ENCODE measurements at regions not wholly inside any gene's neighbourhood (a gene's known extent, or its start where the extent isn't known, plus 50 kb on each side); places are given as distances from the start of the nearest gene placed in this dataset.
"Not testable (repeated sequence)": the region's sequence is repeated elsewhere in the genome, so short reads cannot be mapped to it uniquely, and the experiment has no call there.

DNA sequence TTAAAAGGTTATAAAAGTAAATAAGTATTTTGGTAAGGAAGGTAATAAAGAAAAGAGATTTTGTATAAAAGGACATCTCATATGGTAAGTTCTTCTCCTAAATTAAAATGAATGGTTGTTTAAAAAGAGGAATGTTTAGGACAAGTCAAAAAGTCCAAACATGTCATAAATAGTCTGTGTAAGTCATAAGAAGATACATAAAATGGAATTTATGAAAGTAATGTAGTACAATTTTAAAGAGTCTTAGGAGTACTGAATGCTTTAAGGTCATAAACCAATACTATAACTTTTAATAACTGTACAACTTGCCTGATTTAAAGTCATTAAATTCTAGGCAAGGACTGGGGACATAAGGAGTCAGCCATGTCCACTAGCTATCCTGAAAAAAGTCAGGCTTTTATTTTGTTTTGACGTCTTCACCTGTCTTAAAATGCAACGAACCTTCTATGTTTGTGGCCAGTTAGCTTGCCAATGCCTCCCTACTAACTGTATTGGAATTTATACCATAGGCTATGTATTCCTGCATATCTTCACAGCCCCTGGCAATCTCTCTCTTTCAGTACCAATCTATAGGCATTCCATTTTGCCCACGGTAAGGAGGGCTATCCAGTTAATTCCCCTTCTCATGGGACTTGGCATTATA is 312.3 kb upstream of the LRRTM4 start:
- DNase-seq (ENCODE audit: low read depth): no peak

DNA sequence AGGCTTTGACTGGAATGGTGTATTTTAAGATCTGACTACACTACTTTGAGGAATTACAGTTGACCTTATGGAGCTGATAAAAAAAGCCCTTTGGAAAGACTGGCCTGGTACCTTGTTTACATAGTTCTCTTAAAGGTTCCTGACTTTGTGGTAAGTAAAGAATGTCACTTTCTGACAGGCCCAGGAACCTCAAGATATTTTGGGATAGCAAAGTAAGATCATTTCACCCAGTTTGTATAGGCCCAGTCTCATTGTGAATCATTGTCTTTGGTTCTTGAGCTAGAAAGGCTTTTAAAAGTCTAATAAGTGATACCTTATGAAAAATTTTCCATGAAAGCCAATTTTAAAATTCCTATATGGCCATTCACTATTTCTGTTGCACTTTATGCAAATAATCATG is 316.3 kb upstream of the LRRTM4 start:
- no peak for DNase-seq (ENCODE audit: low read depth)

DNA sequence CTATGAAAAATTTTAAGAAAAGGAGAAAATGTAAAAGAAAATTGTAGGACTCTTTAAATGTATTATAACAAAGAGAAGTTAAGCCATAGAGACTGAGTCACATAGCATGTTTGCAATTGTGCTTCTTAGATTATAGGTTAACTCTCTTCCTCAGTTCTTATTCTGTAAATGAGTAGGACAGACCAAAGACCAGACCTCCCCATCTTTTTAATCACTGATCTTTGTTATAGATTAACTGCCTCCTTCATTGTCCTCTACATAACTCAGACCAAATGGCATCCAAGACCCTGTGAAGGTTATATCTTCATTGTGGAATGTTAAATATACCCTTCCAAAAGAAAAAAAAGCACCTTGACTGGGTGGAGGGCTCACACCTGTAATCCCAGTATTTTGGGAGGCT is 316.9 kb upstream of the LRRTM4 start:
- DNase-seq (ENCODE audit: low read depth): no peak

DNA sequence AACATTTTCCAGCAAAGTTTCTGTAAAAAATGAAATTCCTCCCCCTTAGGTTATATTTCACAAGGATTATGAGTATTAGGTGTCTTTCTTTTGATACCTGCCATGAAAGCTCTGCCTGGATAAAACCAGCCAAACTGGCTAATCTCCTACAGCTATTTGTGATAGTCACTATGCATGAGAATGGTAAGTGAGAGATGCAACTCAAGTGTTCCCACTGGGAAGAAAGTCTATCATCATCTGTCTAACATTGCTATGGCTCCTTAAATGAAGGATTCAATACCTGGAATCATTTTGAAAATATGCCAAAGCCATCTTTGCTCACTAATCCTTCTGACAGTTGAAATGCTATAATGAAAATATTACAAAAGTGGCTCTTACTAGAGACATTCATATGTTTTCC is 339.9 kb upstream of the LRRTM4 start:
- no peak for DNase-seq (ENCODE audit: low read depth)

DNA sequence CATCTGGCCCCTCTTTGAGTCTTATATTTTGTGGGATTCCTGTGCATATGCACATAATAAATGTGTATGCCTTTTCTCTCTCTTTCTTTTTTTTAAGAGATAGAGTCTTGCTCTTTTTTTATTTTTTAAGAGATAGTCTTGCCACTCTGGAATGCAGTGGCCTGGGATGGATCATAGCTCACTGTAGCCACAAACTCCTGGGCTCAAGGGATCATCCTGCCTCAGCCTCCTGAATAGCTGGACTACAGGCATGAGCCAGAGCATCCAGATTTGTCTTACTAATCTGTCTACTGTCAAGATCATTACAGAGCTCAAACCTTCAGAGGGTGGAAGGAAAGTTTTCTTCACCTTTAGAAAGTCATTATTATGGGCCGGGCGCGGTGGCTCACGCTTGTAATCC is 342.2 kb upstream of the LRRTM4 start:
- no peak for DNase-seq (ENCODE audit: low read depth)

DNA sequence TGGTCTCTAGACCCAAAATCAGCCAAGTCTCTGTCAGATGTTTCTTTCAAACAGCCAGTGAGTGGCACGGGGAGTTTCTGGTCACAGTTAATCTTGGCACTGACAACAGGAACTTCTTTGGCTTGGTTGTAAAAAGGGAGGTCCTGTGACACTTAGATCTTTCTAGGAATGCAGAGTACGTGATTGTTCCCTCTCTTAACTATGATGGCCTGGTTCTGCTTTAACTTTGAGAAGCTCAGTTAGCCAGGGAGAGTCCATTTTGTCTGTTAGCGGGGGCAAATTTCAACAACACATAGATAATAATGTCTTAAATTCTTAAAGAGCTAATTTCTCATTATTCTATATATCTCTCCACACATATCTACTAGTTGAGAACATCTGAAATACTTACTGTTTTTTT is 344.5 kb upstream of the LRRTM4 start:
- no peak for DNase-seq (ENCODE audit: low read depth)

DNA sequence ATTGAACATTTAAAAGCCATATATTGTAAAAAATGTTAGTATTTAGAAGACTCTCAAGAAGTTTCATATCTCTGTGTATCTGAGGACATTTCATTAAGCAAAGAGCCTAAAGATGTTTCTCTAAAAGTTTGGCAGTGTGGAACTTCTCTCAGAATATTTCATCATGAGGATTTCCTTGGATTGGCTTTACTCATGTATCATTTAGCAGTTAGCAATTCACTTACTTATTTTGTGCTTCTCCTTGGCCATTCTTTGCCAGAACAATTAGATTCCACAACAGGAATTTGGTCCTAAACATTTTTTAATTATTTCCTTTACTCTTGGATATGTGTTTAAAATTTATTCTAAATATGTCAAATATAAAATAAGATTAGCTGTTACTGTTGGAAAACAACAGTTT is 345.0 kb upstream of the LRRTM4 start:
- DNase-seq (ENCODE audit: low read depth): no peak

DNA sequence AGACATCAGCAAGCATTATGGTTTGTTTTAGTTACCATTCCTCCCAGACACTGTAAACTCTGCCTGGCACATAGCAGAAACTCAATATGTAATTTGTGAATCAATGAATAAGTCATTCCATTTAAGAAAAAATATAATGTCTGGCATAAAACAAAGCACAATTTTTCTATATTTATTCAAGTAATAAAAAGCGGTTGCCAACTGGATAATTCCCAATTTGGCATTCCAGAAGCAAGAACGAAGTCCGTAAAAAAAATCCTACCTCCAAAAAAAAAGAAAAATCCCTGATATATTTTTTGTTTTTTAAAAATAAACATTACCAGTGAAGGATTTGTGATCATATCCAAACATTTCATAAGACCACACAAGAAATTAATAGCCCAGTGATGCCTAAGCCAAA is 351.3 kb upstream of the LRRTM4 start:
- DNase-seq (ENCODE audit: low read depth): no peak

DNA sequence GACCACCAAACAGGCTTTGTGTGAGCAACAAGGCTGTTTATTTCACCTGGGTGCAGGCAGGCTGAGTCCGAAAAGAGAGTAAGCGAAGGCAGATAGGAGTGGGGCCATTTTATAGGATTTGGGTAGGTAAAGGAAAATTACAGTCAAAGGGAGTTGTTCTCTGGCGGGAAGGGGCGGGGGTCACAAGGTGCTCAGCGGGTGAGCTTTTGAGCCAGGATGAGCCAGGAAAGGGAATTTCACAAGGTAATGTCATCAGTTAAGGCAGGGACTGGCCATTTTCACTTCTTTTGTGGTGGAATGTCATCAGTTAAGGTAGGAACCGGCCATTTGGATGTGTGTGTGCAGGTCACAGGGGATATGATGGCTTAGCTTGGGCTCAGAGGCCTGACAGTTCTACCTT is 378.0 kb upstream of the LRRTM4 start:
- DNase-seq (ENCODE audit: low read depth): not testable (repeated sequence)

DNA sequence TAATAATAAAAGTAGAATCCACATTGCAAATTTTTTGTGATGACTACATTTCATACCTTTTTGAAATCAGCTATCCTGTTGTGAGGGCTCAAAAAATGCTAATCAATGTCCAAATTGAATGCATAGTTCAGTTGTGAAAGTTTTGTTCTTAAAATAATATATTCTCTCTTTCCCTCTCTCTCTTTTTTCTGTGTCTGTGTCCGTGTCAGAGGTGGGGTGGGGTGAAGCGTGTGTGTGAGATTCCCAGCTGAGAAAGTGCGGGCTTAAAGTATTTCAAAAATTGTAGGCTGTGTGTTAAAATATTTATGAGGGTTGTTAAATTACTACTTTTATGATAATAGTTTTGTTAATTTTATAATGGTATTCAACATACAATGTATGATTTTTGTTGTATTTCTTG is 388.0 kb upstream of the LRRTM4 start:
- no peak for DNase-seq (ENCODE audit: low read depth)

DNA sequence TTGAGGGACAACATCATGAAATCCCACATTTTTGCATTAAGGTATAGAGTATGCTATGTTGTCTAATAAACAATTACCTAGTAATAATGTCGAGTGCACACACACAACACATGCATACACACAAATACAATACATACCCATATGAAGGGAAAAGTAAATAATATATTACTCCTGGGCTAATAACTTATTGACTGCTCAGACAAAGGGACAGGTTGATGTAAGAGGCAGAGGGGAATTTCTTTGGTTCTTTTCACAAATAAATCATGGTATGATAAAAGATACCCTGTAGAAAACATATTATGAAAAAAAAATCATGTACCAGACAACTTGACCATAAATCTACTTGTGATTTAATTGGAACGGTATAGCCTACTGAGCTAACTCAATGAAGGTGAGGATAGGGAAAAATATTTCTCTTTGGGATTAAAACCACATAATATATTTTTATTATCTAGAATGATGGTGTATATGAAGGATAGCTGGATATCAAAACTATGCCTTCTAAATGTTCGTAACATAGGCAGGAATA is 398.7 kb upstream of the LRRTM4 start:
- no peak for DNase-seq (ENCODE audit: low read depth)

DNA sequence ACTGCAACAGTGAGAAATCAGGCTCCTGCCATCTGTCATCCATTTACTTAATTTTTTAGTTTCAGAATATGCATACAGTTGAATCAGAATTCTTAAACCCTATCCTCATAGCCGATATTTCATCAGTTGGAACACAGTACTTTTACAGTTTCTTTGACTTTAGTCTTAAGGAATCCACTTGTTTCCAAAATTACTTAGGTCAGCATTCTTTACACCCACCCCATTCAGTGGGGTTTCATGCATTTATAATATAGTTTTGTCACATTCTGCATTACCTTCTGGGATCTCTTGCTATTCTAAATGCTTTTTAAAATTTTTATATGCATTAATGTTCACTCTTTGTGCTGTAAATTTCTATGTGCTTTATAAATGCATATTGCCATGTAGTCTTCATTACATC is 400.4 kb upstream of the LRRTM4 start:
- DNase-seq (ENCODE audit: low read depth): no peak

DNA sequence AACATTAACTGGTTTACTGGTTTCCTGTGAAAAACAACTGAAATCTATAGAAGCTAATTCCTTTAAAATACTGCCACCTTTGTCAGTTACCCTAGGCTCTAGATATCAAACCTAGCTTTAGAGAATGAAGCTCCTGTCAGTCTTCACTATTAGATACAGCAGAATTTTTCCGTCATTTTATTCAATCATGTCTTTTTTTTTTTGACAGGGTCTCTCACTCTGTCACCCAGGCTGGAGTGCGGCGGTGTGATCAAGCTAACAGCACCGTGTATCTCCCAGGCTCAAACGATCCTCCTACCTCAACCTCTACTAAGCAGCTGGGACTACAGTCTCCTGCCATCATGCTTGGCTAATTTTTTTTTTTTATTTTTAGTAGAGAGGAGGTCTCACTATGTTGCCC is 415.2 kb upstream of the LRRTM4 start:
- no peak for DNase-seq (ENCODE audit: low read depth)

DNA sequence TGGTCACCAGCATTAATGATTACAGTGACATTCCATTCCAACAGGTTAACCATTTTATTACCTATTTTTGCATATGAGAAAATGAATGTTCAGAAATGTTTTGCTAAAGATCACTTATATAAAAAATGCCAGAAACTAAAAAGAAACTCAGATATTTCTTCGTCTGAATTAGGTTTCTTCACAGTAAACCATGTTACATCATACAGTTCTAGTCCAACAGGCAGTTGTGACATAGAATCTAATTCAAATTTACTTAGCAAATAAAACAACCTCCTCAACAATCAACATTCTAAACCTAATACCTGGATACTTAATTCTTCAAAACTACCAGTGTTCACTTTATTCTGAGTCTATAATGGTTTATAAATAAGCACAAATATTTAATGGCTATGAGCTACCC is 416.3 kb upstream of the LRRTM4 start:
- no peak for DNase-seq (ENCODE audit: low read depth)

DNA sequence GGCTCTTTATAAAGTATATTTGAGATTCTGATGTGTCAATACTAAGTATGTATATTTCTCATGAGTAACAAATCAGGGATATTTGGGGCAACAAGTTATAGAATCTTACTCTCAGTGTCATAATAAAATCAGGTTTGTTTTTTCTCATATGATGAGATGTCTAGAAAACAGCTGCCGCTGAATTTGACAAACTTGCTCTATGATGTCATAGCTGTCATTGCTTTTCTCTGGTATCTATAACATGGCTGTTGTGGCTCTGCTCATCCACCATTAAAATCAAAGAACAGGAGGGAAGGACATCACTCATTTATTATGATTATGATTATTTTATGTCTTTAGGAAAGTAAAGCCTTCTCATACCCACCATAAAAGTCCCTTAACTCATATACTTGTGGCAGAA is 417.2 kb upstream of the LRRTM4 start:
- no peak for DNase-seq (ENCODE audit: low read depth)

DNA sequence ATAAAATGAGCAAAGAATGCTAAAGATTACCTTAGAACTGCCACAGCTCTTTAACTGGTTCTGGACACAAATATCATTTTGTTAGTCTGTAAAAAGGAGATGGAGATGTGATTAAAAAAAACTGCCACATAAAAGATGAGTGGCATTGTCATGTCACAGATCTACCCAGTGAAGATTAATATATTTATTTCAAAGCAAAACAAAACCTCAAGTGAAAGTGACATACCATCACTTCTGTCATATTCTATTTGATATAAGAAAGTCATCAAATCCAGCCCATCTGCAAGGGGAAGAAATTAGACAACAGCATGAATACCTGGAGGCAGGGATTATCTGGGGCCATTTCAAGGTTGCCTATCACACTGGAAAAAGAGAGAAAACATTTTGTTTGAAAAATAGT is 417.6 kb upstream of the LRRTM4 start:
- DNase-seq (ENCODE audit: low read depth): no peak

DNA sequence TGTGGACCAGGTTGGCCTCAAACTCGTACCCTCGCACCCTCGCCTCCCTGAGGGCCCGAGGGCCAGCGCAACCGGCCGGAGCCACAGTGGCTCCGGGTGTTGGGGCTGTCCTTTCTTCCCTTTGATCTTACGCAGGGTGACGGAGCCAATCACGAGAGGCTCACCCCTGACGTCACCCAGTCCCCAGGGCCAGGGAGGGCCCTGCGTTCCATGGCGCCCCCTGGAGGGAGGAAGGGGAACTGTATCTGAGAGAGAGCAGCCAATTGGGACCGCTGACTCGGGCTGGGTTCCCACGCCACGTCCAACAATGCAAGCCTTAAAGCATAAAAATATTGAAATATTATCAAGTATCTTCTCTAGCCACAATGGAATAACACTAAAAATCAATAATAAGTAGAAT is 432.8 kb upstream of the LRRTM4 start:
- DNase-seq (ENCODE audit: low read depth): no peak

DNA sequence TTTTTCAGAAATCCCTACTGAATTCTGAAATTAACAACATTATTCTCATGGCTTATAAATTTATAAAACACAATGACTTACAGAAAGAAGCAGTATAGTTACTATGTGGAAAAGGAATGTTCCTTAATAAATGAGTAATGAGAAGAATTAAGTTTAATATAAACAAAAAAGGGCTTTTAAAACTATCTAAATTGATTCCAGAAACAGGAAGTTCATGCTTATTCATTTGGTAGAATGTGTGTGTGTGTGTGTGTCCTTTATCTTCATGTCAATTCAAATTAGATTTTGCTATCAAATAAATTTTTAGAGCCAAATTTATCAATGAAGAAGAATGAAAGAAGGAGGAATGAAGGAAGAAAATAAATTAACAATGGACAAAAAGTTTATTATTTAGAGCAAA is 440.8 kb upstream of the LRRTM4 start:
- no peak for DNase-seq (ENCODE audit: low read depth)

DNA sequence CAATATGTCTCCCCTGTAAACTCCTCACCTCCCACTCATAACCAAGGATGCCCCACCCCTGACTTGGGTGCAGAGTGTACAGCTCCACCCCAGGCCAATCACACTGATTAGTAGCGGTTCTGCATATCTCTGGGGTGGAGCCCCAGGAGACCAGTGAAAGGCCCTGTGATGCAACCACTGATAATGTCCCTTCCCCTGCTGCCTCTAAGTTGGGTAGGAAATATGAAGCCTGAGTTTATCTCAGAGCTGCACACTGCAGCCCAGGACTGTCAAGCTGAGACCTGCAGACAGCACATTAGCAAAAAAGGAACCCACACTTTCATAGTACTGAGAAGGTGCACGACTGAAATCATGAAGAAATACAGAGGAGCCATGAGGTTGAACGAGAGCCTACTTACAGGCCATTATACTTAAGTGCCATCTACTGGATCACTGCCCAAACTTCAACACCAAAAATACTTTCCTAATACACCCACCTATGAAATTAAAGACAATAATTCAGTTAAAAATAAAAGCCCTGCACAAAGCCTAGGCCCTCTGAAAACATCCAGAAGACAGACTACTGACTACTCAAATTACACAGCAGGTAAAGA is 455.4 kb upstream of the LRRTM4 start:
- no peak for DNase-seq (ENCODE audit: low read depth)

DNA sequence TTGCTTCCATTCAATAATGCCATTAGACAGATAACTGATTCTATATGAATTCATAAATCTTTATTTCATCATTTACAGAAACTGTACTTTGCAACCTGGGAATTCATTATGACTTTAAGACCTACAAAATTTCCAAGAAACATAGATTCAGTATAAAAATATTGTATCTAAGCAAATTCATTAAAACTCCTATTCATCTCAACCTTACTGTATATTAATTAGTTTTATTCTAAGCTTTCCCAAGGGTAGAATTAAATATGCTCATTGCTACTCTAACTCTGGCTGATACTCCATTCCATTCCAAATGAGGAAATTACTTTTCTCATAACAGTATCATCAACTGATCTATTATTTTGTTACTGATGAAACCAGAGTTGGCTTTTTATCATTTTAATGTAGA is 473.0 kb upstream of the LRRTM4 start:
- DNase-seq (ENCODE audit: low read depth): no peak

DNA sequence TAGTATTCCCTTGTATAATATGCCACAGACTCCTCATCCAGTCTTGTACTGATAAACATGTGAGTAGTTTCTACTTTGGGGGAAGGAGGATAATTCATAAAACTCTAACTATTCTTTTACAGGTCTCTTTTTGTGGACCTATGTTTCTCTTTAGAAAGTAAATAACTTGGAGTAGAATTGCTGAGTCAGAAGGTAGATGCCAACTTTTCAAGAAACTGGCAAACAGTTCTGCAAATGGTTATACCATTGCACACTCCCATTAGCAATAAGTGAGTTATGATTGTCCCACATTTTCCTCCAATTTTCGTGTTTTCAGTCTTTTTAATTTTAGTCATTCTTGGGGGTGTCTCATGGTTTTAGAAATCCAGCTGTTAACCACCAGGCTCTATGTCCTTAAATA is 477.2 kb upstream of the LRRTM4 start:
- no peak for DNase-seq (ENCODE audit: low read depth)

DNA sequence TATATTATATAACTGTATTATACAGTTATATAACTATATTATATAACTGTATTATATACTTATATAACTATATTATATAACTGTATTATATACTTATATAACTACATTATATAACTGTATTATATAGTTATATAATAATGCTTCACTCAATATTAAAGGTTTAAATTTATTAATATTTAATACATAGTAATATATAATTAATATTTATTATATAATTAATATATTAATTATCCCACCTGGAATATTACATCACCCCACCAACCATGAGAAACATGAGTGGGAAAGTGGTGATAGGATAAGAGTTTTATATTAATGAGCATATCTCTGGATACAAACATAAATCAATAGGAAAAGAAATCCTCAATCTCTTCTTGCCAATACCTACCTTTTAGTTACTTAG is 487.1 kb upstream of the LRRTM4 start:
- DNase-seq (ENCODE audit: low read depth): no peak

DNA sequence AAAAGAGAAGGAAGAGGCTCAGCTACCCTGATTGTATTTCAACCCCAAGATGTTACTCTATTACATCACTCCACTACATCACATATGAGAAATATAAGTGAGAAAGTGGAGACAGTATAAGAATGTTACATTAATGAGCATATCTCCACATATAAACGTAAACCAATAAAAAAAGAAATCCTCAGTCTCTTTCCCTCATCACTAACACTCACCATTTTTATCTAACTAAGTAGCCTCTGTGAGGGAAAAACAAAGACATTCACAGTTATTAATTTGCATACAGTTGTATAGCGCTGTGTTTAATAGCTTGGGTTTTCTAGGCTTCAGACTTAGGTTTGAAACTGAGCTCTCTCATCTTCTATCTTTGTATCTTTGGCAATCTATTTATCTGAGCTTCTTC is 489.1 kb upstream of the LRRTM4 start:
- no peak for DNase-seq (ENCODE audit: low read depth)

DNA sequence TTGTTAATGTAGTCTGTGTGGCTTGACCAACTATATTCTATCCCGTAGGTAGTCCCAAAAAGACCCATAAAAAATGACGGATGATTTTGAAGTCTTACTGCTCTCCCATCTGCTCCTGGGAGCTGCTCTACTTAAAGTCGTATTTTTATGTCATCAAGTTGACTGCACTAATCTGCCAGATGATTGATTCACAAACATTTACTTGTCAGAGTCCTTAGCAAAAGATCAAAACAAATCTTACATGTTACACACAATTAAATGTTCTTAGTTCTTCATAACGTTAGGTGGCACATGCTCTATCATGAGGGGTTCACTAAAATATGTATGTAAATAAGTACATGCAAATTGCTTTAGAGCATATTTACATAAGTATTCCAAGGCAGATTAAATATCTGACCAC is 498.3 kb upstream of the LRRTM4 start:
- no peak for DNase-seq (ENCODE audit: low read depth)
